Omental fat pad (tissue), 3 donors: ENCODE measurements at regions not wholly inside any gene's neighbourhood (a gene's known extent, or its start where the extent isn't known, plus 50 kb on each side); places are given as distances from the start of the nearest gene placed in this dataset.

Source experiments
- ATAC-seq: fragments of 150-250 bp; one replicate; pipeline ENCODE4 v1.9.1; 2016; ENCODE audit warnings: mild to moderate bottlenecking, moderate library complexity; ENCODE audit not compliant: low FRiP score
- DNase-seq: peaks from one replicate; pipeline ENCODE4 v3.0.0-alpha.2; 2019; ENCODE audit warnings: low spot score
- CTCF ChIP-seq, 3 donors: fragments of 450-650 bp; IDR thresholded peaks; one replicate each; pipeline ENCODE4 v1.5.1; 2016 to 2017; ENCODE audit warnings: antibody characterized with exemption in 3 of 3, mild to moderate bottlenecking in 3 of 3, moderate library complexity in 2 of 3

GRCh38 chr10:125450218-125450617 is 232.7 kb downstream of the TEX36 start:
- no peak for TF ChIP-seq CTCF (IDR thresholded peaks at IDR 0.05)
- no peak for ATAC-seq

GRCh38 chr10:125449571-125449970 is 233.4 kb downstream of the TEX36 start:
- ATAC-seq (no peak), DNase-seq (no peak)
- no peak for TF ChIP-seq CTCF (IDR thresholded peaks at IDR 0.05)

More at GRCh38 chr10:125450218-125450617, 232.7 kb downstream of the TEX36 start:
- no peak for DNase-seq

- TF ChIP-seq CTCF (IDR thresholded peaks at IDR 0.05), result no peak
- DNase-seq (no peak), ATAC-seq (no peak)
Measured at GRCh38 chr10:125448596-125448995, 234.4 kb downstream of the TEX36 start.

GRCh38 chr10:125444790-125445189 is 238.2 kb downstream of the TEX36 start:
- no peak for DNase-seq
- TF ChIP-seq CTCF (IDR thresholded peaks at IDR 0.05), result no peak
- no peak for ATAC-seq

GRCh38 chr10:125442856-125443540 is 240.0 kb downstream of the TEX36 start:
- no peak for TF ChIP-seq CTCF (IDR thresholded peaks at IDR 0.05)
- DNase-seq, result no peak
- no peak for ATAC-seq

GRCh38 chr10:125441151-125441550 is 241.8 kb downstream of the TEX36 start:
- no peak for ATAC-seq
- no peak for TF ChIP-seq CTCF (IDR thresholded peaks at IDR 0.05)

GRCh38 chr10:125431149-125431548 is 251.8 kb downstream of the TEX36 start:
- no peak for DNase-seq
- no peak for ATAC-seq
- no peak for TF ChIP-seq CTCF (IDR thresholded peaks at IDR 0.05)

More at GRCh38 chr10:125441151-125441550, 241.8 kb downstream of the TEX36 start:
- DNase-seq, result no peak
